Spleen (tissue), 11 donors: ENCODE measurements at regions not wholly inside any gene's neighbourhood (a gene's known extent, or its start where the extent isn't known, plus 50 kb on each side); places are given as distances from the start of the nearest gene placed in this dataset.

Source experiments
- DNase-seq: peaks from one replicate; pipeline ENCODE4 v3.0.0-alpha.2; 2020
- H3K27ac ChIP-seq, 8 donors: fragments of 200-600 bp; sonication (generic) in 7 of 8; 1 replicate in 4 of 8; 2 replicates in 4 of 8; pipeline versions ENCODE4 v1.5.0 to v1.8.0; 2016 to 2021; ENCODE audit warnings: inconsistent platforms in 4 of 8, mild to moderate bottlenecking in 4 of 8, moderate library complexity in 1 of 8
- H3K27me3 ChIP-seq, 7 donors: fragments of 200-600 bp; sonication (generic) in 6 of 7; replicated peaks in 1 of 7; 1 replicate in 4 of 7; 2 replicates in 3 of 7; pipeline versions ENCODE4 v1.5.0 to v1.8.0; 2016 to 2021; ENCODE audit warnings: inconsistent platforms in 3 of 7, mild to moderate bottlenecking in 1 of 7
- H3K36me3 ChIP-seq, 6 donors: fragments of 200-600 bp; sonication (generic) in 5 of 6; 1 replicate in 4 of 6; 2 replicates in 2 of 6; pipeline versions ENCODE4 v1.5.0 to v1.8.0; 2016 to 2021; ENCODE audit warnings: inconsistent platforms in 2 of 6
- H3K4me1 ChIP-seq, 6 donors: fragments of 200-600 bp; sonication (generic) in 5 of 6; 1 replicate in 3 of 6; 2 replicates in 3 of 6; pipeline versions ENCODE4 v1.5.0 to v1.8.0; 2016 to 2021; ENCODE audit warnings: inconsistent platforms in 3 of 6
- H3K4me3 ChIP-seq, 8 donors: fragments of 200-600 bp; sonication (generic) in 7 of 8; 1 replicate in 4 of 8; 2 replicates in 4 of 8; pipeline versions ENCODE4 v1.5.0 to v1.8.0; 2016 to 2021; ENCODE audit warnings: inconsistent platforms in 4 of 8, mild to moderate bottlenecking in 4 of 8, moderate library complexity in 2 of 8
- H3K9me3 ChIP-seq, 8 donors: fragments of 200-600 bp; sonication (generic) in 7 of 8; 1 replicate in 4 of 8; 2 replicates in 4 of 8; pipeline versions ENCODE4 v1.5.0 to v1.8.0; 2016 to 2021; ENCODE audit warnings: inconsistent platforms in 4 of 8
- CTCF ChIP-seq, 11 experiments: fragments of 200-600 bp in 7 of 11; fragments of 450-650 bp in 4 of 11; sonication (generic) in 4 of 11; IDR thresholded peaks in 8 of 11; conservative IDR thresholded peaks in 3 of 11; 1 replicate in 7 of 11; 2 replicates in 4 of 11; pipeline versions ENCODE4 v1.4.0 to v1.8.0; 2016 to 2021; ENCODE audit warnings: antibody characterized with exemption in 11 of 11, inconsistent platforms in 4 of 11, mild to moderate bottlenecking in 1 of 11
- POLR2A ChIP-seq, 3 donors: fragments of 450-650 bp; IDR thresholded peaks; one replicate each; pipeline ENCODE4 v1.5.1; 2017; ENCODE audit warnings: antibody characterized with exemption in 3 of 3, mild to moderate bottlenecking in 1 of 3
- POLR2AphosphoS5 ChIP-seq, 3 donors: sonication (generic); formaldehyde crosslinking; IDR thresholded peaks; one replicate each; pipeline ENCODE4 v1.5.1; 2017; ENCODE audit warnings: antibody characterized with exemption in 3 of 3
- WGBS, 5 donors: extraction: QIAGEN DNeasy Blood & Tissue Kit in 3 of 5; methylation state at CpG; one replicate each; pipeline versions ENCODE4 v1.1.5 to v1.1.7; 2013 to 2018; 5-methylcytosine and 5-hydroxymethylcytosine counted together
- intact Hi-C: fragments of 100-400 bp; cut with DNase I; formaldehyde crosslinking; loops from one replicate; pipeline ENCODE4 v1.15.0; 2023; ENCODE audit warnings: low total_unique reads
- donor health status: healthy with polysubstance abuse.
- donor health status: DM: no; HTN: no; CAD: no; lungs with moderate emphysema.
- donor health status: DM: no; HTN: no; CAD: no.
- donor health status: Bipolar disorder and iron deficiency.
- donor health status: healthy.
- donor health status: DM: no; HTN: no; CAD: no.
- donor health status: DM: yes; HTN: yes; CAD: no.

- 0 to 93% (median 49%) methylated on average over 1 of the region's 1 CpG for WGBS, 5 donors
- Histone ChIP-seq H3K4me1 (no peaks in the 10 kb centered on the region), H3K4me3 (no peak overlapping the region), H3K9me3 (no peaks in the 10 kb centered on the region), H3K27ac (no peak overlapping the region), H3K27me3 (no peaks in the 10 kb centered on the region), H3K36me3 (no peaks in the 10 kb centered on the region)
- no peak for TF ChIP-seq POLR2AphosphoS5 (IDR thresholded peaks at IDR 0.05)
- no peak for TF ChIP-seq CTCF (IDR thresholded peaks at IDR 0.05 in 8 of 11, conservative IDR thresholded peaks at IDR 0.05 in 3 of 11)
- no peak for TF ChIP-seq POLR2A (IDR thresholded peaks at IDR 0.05)
- intact Hi-C loops = no loop called here
- no peak for DNase-seq
Measured at GRCh38 chr6:98586163-98586562, 248.2 kb upstream of the POU3F2 start.

- no peak overlapping the region for H3K27ac ChIP-seq
- DNase-seq = no peak
- TF ChIP-seq POLR2A (IDR thresholded peaks at IDR 0.05) (no peak), CTCF (IDR thresholded peaks at IDR 0.05 in 8 of 11, conservative IDR thresholded peaks at IDR 0.05 in 3 of 11) (no peak), POLR2AphosphoS5 (IDR thresholded peaks at IDR 0.05) (no peak)
- no peaks in the 10 kb centered on the region for H3K9me3 ChIP-seq
- 80 to 85% (median 84%) methylated on average over 4 of the region's 4 CpGs for WGBS, 5 donors
- H3K4me3 ChIP-seq = no peak overlapping the region
- no peaks in the 10 kb centered on the region for H3K36me3 ChIP-seq
- intact Hi-C loops = no loop called here
- H3K4me1 ChIP-seq = no peaks in the 10 kb centered on the region
- H3K27me3 ChIP-seq = no peaks in the 10 kb centered on the region
Measured at GRCh38 chr6:98587555-98587954, 246.8 kb upstream of the POU3F2 start.

GRCh38 chr6:98589536-98589935, 244.8 kb upstream of the POU3F2 start:
- DNase-seq = no peak
- H3K4me1 ChIP-seq = no peaks in the 10 kb centered on the region
- no peak overlapping the region for H3K27ac ChIP-seq
- H3K27me3 ChIP-seq = no peaks in the 10 kb centered on the region
- intact Hi-C loops = no loop called here
- WGBS, 5 donors = 65 to 83% (median 74%) methylated on average over 5 of the region's 5 CpGs
- H3K36me3 ChIP-seq = no peaks in the 10 kb centered on the region
- TF ChIP-seq POLR2AphosphoS5 (IDR thresholded peaks at IDR 0.05) (no peak), CTCF (IDR thresholded peaks at IDR 0.05 in 8 of 11, conservative IDR thresholded peaks at IDR 0.05 in 3 of 11) (no peak), POLR2A (IDR thresholded peaks at IDR 0.05) (no peak)
- H3K9me3 ChIP-seq = no peaks in the 10 kb centered on the region
- no peak overlapping the region for H3K4me3 ChIP-seq

GRCh38 chr6:98590136-98590681, 244.2 kb upstream of the POU3F2 start:
- TF ChIP-seq CTCF (IDR thresholded peaks at IDR 0.05 in 8 of 11, conservative IDR thresholded peaks at IDR 0.05 in 3 of 11) (no peak), POLR2A (IDR thresholded peaks at IDR 0.05) (no peak), POLR2AphosphoS5 (IDR thresholded peaks at IDR 0.05) (no peak)

More at GRCh38 chr6:98590136-98590681, 244.2 kb upstream of the POU3F2 start:
- intact Hi-C loops = no loop called here
- DNase-seq = no peak
- H3K27ac ChIP-seq = no peak overlapping the region
- no peaks in the 10 kb centered on the region for H3K27me3 ChIP-seq
- no peaks in the 10 kb centered on the region for H3K9me3 ChIP-seq
- 59 to 74% (median 68%) methylated on average over 3 of the region's 3 CpGs for WGBS, 5 donors
- no peaks in the 10 kb centered on the region for H3K4me1 ChIP-seq
- no peak overlapping the region for H3K4me3 ChIP-seq
- no peaks in the 10 kb centered on the region for H3K36me3 ChIP-seq
